Neural progenitor cell (in vitro differentiated cells): ENCODE measurements at regions not wholly inside any gene's neighbourhood (a gene's known extent, or its start where the extent isn't known, plus 50 kb on each side); places are given as distances from the start of the nearest gene placed in this dataset.

Experiments used
- DNase-seq: peaks from one replicate; pipeline ENCODE4 v3.0.0-alpha.2; 2016; ENCODE audit warnings: low spot score
- H2AFZ ChIP-seq: fragments of 200-600 bp; sonication (generic); replicated peaks from 2 replicates; pipeline ENCODE4 v1.6.1; 2016; ENCODE audit warnings: antibody characterized with exemption
- H3F3A ChIP-seq: fragments of 200-600 bp; sonication (generic); 2 replicates; pipeline ENCODE4 v1.6.1; 2016; ENCODE audit warnings: antibody characterized with exemption, low read depth
- H3K27ac ChIP-seq: fragments of 200-600 bp; sonication (generic); 2 replicates; pipeline ENCODE4 v1.5.1; 2016; ENCODE audit warnings: mild to moderate bottlenecking
- H3K27me3 ChIP-seq: fragments of 200-600 bp; sonication (generic); 2 replicates; pipeline ENCODE4 v1.6.1; 2016; ENCODE audit warnings: mild to moderate bottlenecking, moderate library complexity
- H3K36me3 ChIP-seq: fragments of 200-600 bp; sonication (generic); 2 replicates; pipeline ENCODE4 v1.5.1; 2016
- H3K4me1 ChIP-seq: fragments of 200-600 bp; sonication (generic); 2 replicates; pipeline ENCODE4 v1.6.1; 2016; ENCODE audit warnings: mixed run types
- H3K4me2 ChIP-seq: fragments of 200-600 bp; sonication (generic); 2 replicates; pipeline ENCODE4 v1.6.1; 2016
- H3K4me3 ChIP-seq: fragments of 200-600 bp; sonication (generic); 2 replicates; pipeline ENCODE4 v1.5.1; 2016
- H3K79me2 ChIP-seq: fragments of 200-600 bp; sonication (generic); 2 replicates; pipeline ENCODE4 v1.6.1; 2016; ENCODE audit warnings: low read depth
- H3K9ac ChIP-seq: fragments of 200-600 bp; sonication (generic); 2 replicates; pipeline ENCODE4 v1.6.1; 2016
- H3K9me3 ChIP-seq: fragments of 200-600 bp; sonication (generic); 2 replicates; pipeline ENCODE4 v1.5.1; 2016; ENCODE audit warnings: low read depth
- H4K20me1 ChIP-seq: fragments of 200-600 bp; sonication (generic); 2 replicates; pipeline ENCODE4 v1.6.1; 2016; ENCODE audit warnings: low read depth
- H3K27ac Mint-ChIP-seq: 3 replicates; pipeline ENCODE4 v1.8.0; 2021; ENCODE audit warnings: mixed read lengths
- H3K27me3 Mint-ChIP-seq: 2 replicates; pipeline ENCODE4 v1.8.0; 2022; ENCODE audit warnings: low read depth, mild to moderate bottlenecking, inconsistent platforms, moderate library complexity, mixed read lengths; ENCODE audit not compliant: insufficient read depth
- H3K36me3 Mint-ChIP-seq: 3 replicates; pipeline ENCODE4 v1.8.0; 2021; ENCODE audit warnings: mixed read lengths
- H3K4me1 Mint-ChIP-seq: 3 replicates; pipeline ENCODE4 v1.8.0; 2021; ENCODE audit warnings: mixed read lengths
- H3K4me3 Mint-ChIP-seq: 3 replicates; pipeline ENCODE4 v1.8.0; 2021; ENCODE audit warnings: mild to moderate bottlenecking, moderate library complexity, mixed read lengths
- H3K9me3 Mint-ChIP-seq: 3 replicates; pipeline ENCODE4 v1.8.0; 2020; ENCODE audit warnings: mixed read lengths
- EZH2 ChIP-seq: fragments of 200-600 bp; sonication (generic); IDR thresholded peaks from 2 replicates; pipeline ENCODE4 v1.6.1; 2017; ENCODE audit warnings: antibody characterized with exemption, mild to moderate bottlenecking, moderate library complexity
- EZH2phosphoT487 ChIP-seq: fragments of 200-600 bp; sonication (generic); IDR thresholded peaks from 2 replicates; pipeline ENCODE4 v1.6.1; 2017; ENCODE audit warnings: antibody characterized with exemption
- TF ChIP-seq, protein P1 (sequence below): fragments of 200-600 bp; sonication (generic); IDR thresholded peaks from 2 replicates; pipeline ENCODE4 v1.5.1; 2017; ENCODE audit warnings: antibody characterized with exemption, mild to moderate bottlenecking

DNA sequence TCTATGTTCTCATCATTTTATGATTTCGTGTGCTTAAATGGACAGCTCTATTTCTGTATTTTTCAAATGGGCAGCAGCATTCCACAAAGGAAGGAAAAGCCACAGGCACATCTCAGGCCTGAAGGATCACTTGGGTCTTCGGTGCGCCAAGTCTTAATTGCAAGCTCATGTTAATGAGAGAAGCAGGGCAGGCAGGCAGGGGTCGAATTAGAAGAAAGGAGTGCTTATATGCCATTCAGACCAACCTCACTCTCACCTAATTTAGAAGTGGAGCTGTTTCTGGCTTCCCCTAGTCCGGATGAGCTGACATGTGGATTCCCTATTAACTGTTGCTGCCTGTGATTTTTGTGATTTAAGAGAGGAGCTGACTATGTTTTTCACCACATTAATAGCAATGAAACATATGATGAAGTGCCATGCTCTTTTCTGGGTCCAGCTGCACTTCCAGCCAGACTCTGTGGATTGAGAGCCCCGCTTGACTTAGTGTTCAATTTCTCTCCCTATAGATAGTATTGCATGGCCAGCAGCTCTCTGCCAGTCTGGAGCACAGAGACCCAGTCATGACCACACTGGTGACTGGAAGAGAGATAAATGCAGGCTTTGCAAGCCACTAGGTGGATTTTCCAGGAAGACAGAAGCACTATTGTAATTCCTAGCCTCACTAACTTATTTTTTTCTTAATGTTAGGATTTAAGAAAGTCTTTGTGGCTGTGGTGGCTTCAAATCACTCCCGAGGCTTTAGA, 373.9 kb upstream of the FAT3 start:
- no peak overlapping the region for H2AFZ ChIP-seq
- no peaks in the 10 kb centered on the region for H3K36me3 Mint-ChIP-seq
- no peak overlapping the region for H3K4me3 ChIP-seq
- no peaks in the 10 kb centered on the region for H3K27me3 ChIP-seq
- H3K4me3 Mint-ChIP-seq, result no peak overlapping the region
- no peaks in the 10 kb centered on the region for H3K79me2 ChIP-seq
- no peak overlapping the region for H3K9ac ChIP-seq
- H3K27me3 Mint-ChIP-seq, result peaks cover 5% of the 10 kb centered on the region
- H4K20me1 ChIP-seq, result no peaks in the 10 kb centered on the region
- H3K4me1 Mint-ChIP-seq, result no peaks in the 10 kb centered on the region
- H3K27ac ChIP-seq, result no peak overlapping the region
- DNase-seq, result peak; percentile 48
- no peaks in the 10 kb centered on the region for H3K9me3 Mint-ChIP-seq
- peaks cover 13% of the 10 kb centered on the region for H3K4me1 ChIP-seq
- TF ChIP-seq EZH2 (no peak), EZH2phosphoT487 (no peak)
- TF ChIP-seq, protein P1, sequence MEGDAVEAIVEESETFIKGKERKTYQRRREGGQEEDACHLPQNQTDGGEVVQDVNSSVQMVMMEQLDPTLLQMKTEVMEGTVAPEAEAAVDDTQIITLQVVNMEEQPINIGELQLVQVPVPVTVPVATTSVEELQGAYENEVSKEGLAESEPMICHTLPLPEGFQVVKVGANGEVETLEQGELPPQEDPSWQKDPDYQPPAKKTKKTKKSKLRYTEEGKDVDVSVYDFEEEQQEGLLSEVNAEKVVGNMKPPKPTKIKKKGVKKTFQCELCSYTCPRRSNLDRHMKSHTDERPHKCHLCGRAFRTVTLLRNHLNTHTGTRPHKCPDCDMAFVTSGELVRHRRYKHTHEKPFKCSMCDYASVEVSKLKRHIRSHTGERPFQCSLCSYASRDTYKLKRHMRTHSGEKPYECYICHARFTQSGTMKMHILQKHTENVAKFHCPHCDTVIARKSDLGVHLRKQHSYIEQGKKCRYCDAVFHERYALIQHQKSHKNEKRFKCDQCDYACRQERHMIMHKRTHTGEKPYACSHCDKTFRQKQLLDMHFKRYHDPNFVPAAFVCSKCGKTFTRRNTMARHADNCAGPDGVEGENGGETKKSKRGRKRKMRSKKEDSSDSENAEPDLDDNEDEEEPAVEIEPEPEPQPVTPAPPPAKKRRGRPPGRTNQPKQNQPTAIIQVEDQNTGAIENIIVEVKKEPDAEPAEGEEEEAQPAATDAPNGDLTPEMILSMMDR, result no peak
- H3F3A ChIP-seq, result no peaks in the 10 kb centered on the region
- H3K4me2 ChIP-seq, result peak overlapping the region; percentile 8
- H3K27ac Mint-ChIP-seq, result peak overlapping the region; percentile 48
- H3K36me3 ChIP-seq, result no peaks in the 10 kb centered on the region
- no peaks in the 10 kb centered on the region for H3K9me3 ChIP-seq

DNA sequence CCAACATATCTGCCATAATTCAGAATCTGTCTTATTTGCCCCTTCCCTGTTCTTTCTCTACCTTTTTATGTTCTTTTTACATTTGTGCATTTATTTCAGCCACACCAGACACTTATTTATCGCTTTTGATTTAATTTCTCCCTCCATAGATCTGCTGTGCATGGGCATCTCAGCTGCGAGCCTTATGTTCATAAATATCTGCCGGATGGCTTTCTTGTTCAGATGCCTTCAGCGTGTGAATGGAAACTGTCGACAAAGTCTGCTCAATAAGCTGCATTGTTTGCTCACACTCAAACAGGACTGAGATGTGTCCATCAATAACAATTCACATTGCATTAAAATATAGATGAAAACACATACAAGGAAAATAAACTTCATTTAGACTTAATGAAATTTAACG, 374.6 kb upstream of the FAT3 start:
- Histone ChIP-seq H3K36me3 (no peaks in the 10 kb centered on the region), H2AFZ (no peak overlapping the region), H3K4me2 (peak overlapping the region; percentile 5), H3F3A (no peaks in the 10 kb centered on the region), H3K79me2 (no peaks in the 10 kb centered on the region), H3K4me1 (peaks cover 13% of the 10 kb centered on the region), H3K9me3 (no peaks in the 10 kb centered on the region), H3K27me3 (no peaks in the 10 kb centered on the region), H3K9ac (no peak overlapping the region), H4K20me1 (no peaks in the 10 kb centered on the region), H3K4me3 (no peak overlapping the region), H3K27ac (no peak overlapping the region)
- no peak for DNase-seq
- Mint-ChIP-seq H3K36me3 (no peaks in the 10 kb centered on the region), H3K9me3 (no peaks in the 10 kb centered on the region), H3K27ac (no peak overlapping the region), H3K27me3 (peaks cover 5% of the 10 kb centered on the region), H3K4me3 (no peak overlapping the region), H3K4me1 (no peaks in the 10 kb centered on the region)
- TF ChIP-seq, protein P1, result no peak
- no peak for TF ChIP-seq EZH2
- no peak for TF ChIP-seq EZH2phosphoT487

DNA sequence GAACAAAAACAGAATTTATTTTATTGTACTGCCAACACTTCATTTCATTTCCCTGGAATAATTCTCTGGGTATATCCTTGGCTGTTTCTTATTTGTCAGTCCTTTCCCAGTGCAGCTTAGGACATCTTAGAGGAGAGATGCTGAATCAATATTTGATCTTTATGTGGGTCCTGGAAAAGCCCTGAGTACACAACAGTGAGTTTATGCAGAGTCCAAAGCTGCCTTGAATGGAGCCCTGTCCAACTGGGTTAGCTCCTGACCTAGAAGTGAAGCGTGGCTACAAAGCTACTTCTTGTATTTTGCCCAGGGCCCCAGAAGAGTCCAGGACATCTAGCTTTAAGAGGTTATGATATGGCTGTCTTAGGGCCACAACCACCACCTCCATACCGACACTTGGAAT, 378.0 kb upstream of the FAT3 start:
- H3K27me3 ChIP-seq, result no peaks in the 10 kb centered on the region
- TF ChIP-seq, protein P1, result no peak
- no peak for TF ChIP-seq EZH2
- no peak for TF ChIP-seq EZH2phosphoT487
- no peaks in the 10 kb centered on the region for H4K20me1 ChIP-seq
- DNase-seq, result no peak
- no peak overlapping the region for H2AFZ ChIP-seq
- no peaks in the 10 kb centered on the region for H3F3A ChIP-seq
- H3K27ac ChIP-seq, result no peak overlapping the region
- no peak overlapping the region for H3K27ac Mint-ChIP-seq
- no peaks in the 10 kb centered on the region for H3K36me3 ChIP-seq
- H3K9me3 Mint-ChIP-seq, result no peaks in the 10 kb centered on the region
- no peaks in the 10 kb centered on the region for H3K9me3 ChIP-seq
- no peak overlapping the region for H3K4me3 ChIP-seq
- H3K27me3 Mint-ChIP-seq, result peaks cover 5% of the 10 kb centered on the region
- H3K4me1 Mint-ChIP-seq, result peaks cover 3% of the 10 kb centered on the region
- H3K4me1 ChIP-seq, result peaks cover 13% of the 10 kb centered on the region
- H3K4me3 Mint-ChIP-seq, result no peak overlapping the region
- no peak overlapping the region for H3K9ac ChIP-seq
- H3K4me2 ChIP-seq, result no peak overlapping the region
- no peaks in the 10 kb centered on the region for H3K36me3 Mint-ChIP-seq
- no peaks in the 10 kb centered on the region for H3K79me2 ChIP-seq
